ENCODE measurements at regions not wholly inside any gene's neighbourhood (a gene's known extent, or its start where the extent isn't known, plus 50 kb on each side); places are given as distances from the start of the nearest gene placed in this dataset.

DNA sequence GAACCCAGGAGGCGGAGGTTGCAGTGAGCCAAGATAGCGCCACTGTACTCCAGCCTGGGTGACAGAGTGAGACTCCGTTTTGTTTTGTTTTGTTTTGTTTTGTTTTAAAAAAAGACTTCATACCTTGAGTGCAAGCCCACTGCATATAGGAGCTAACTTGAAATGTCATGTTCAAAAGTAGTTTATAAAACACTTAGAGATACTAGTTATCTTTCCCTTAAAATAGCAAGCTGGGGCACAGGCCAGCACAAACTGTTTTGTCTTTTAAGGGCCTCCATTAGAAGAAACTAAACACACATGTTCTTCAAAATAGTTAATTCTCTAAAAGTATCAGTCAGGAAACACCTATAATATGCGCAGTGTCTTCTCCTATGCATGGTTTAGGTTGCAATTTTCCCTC, 505.1 kb upstream of the TMPRSS15 start:
- TF ChIP-seq POLR2A (IDR thresholded peaks at IDR 0.05): no peak
- TF ChIP-seq, protein P1, sequence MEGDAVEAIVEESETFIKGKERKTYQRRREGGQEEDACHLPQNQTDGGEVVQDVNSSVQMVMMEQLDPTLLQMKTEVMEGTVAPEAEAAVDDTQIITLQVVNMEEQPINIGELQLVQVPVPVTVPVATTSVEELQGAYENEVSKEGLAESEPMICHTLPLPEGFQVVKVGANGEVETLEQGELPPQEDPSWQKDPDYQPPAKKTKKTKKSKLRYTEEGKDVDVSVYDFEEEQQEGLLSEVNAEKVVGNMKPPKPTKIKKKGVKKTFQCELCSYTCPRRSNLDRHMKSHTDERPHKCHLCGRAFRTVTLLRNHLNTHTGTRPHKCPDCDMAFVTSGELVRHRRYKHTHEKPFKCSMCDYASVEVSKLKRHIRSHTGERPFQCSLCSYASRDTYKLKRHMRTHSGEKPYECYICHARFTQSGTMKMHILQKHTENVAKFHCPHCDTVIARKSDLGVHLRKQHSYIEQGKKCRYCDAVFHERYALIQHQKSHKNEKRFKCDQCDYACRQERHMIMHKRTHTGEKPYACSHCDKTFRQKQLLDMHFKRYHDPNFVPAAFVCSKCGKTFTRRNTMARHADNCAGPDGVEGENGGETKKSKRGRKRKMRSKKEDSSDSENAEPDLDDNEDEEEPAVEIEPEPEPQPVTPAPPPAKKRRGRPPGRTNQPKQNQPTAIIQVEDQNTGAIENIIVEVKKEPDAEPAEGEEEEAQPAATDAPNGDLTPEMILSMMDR (IDR thresholded peaks at IDR 0.05): no peak
